ENCODE measurements at regions not wholly inside any gene's neighbourhood (a gene's known extent, or its start where the extent isn't known, plus 50 kb on each side); places are given as distances from the start of the nearest gene placed in this dataset.

DNA sequence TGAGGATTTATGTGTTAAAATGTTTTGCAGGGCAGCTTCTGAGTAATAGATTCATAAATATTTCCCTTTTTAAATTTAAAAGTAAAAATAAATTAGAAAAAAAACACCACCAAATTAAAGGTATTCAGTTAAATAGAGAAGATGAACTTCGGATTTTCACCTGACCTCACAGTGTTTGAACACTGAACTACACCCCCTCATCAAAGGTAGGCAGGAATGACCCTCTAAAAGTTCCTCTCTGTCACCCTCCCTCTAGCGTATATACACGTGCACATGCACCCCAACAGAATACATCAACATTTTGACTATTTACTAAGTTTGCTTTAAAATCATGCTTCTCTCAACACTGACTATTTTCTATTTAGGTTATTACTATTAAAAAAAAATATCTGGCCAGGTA lies 528.3 kb downstream of the QKI start:
- DNase-seq (ENCODE audit: low read depth in 4 of 4, low spot score in 1 of 4) = no peak

DNA sequence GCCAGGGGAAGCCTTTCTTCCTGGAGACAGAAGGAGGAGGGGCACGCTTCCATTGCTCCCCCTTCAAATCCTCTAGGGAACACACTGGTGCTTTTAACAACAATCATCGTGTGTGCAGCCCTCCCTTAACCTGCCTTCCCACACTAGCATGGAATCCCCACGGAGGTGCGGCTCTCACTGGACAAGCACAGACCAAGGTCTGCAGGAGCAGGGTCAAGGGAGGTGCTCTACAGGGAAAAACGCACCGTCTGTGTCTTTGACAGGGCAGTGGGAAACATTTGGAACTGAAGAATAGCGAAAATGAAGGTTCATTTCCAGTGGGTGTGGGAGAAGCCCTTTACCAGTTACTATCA lies 527.1 kb downstream of the QKI start:
- DNase-seq (ENCODE audit: low read depth in 4 of 4, low spot score in 1 of 4) = no peak

DNA sequence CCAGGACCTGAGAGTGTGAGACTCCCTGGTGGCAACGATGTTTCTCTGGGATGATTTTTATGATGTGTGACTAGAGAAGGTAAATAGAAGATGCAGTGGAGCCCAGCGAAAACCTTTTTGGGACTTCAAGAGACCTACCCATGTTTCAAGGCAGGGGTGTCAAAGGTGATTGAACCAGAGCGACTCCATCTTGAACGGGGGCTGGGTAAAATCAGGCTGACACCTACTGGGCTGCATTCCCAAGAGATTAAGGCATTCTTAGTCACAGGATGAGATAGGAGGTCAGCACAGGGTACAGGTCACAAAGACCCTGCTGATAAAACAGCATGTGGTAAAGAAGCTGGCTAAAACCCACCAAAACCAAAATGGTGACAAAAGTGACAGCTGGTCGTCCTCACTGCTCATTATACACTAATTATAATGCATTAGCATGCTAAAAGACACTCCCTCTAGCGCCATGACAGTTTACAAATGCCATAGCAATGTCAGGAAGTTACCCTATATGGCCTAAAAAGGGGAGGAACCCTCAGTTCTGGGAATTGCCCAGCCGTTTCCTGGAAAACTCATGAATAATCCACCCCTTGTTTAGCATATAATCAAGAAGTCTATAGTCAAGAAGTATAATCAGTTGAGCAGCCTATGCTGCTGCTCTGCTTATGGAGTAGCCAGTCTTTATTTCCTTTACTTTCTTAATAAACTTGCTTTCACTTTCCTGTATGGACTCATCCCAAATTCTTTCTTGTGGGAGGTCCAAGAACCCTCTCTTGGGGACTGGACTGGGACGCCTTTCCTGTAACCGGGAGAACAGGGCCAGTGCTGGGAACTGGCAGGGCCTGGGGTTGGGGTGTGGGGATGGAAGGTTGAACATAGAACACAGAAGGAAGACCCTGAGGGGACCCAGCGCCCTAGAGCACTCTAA lies 526.4 kb downstream of the QKI start:
- no peak for DNase-seq (ENCODE audit: low read depth in 4 of 4, low spot score in 1 of 4)

DNA sequence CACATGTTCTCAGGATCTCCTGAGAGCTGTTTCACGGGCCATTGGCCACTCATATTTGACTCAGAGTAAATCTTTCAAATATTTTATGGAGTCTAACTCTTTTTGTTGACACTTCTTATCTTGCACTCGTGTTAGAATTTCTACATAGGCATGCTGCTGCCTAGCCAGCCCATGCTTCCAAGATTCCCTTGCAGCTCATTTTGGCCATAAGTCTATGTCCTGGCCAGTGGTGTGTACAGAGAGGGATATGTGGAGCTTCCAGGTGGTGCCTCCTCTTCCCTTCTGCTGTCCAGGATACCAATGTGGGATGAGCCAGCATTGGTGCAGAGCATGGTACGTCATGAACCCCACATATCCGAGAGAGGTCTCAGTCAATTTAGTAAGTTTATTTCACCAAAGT lies 522.6 kb downstream of the QKI start:
- DNase-seq (ENCODE audit: low read depth in 4 of 4, low spot score in 1 of 4) = no peak

DNA sequence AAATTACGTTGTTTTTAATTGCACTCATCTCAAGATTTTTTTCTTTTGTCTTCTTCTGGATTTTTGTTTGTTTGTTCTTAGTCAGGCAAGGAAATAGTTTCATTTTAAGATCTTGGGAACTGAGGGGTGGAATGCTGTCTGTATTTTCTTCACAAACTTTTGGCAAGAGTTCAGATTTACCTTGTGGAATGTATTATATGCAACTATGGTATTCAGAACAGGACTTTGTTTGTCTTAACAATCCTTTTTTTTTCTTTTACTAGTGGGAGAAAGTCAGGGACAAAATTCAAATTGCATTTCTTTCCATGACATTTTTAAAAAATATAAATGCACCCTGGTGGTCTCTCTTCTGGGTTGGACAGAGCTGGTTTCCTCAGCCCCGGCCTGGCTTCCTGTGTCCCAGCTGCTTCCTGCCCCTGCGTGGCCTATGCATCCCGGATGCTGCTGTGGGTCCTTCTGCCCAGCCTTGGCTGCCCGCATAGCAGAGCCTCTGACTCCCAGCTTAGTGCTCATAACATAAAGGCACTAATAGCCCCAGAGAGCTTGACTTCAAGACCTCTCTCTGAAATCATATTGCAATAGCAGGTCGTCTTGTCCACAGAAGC lies 520.7 kb downstream of the QKI start:
- DNase-seq (ENCODE audit: low read depth in 4 of 4, low spot score in 1 of 4) = no peak

DNA sequence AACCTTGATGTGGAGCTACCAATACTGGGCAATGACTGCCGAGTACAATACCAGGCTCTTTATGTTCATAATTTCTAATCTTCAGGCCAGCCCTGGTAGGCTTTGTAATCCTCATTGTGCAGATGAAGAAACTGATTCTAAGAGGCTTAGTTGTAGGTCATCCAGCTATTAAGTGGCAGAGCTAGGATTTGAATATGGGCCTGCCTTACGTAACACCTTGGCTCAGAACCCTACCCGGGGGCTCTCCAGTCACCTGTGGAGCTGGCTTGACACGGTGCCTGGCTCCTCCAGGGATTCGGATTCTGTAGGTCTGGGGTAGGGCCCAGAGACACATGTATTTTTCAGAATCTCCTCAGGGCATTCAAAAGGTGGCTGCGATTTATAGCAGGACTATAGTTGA lies 515.5 kb downstream of the QKI start:
- DNase-seq (ENCODE audit: low read depth in 4 of 4, low spot score in 1 of 4) = no peak

DNA sequence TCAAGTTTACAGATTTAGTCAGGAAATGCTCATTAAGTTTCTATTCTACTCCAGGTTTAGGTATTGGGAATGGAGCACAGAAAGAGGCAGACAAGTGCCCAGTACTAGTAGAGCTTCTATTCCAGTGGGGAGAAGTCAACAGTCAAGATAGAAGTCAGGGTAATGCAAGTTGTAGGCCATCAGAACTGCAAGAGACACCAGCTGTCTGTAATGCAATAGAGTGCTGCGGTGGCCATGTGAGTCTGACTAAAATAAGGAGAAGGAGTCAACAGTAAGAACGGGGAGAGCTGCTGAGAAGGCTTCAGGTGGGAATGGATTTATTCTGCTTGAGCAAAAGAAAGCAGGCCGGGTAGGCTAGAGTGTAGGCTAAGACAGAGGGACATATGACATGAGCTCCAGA lies 515.0 kb downstream of the QKI start:
- no peak for DNase-seq (ENCODE audit: low read depth in 4 of 4, low spot score in 1 of 4)

DNA sequence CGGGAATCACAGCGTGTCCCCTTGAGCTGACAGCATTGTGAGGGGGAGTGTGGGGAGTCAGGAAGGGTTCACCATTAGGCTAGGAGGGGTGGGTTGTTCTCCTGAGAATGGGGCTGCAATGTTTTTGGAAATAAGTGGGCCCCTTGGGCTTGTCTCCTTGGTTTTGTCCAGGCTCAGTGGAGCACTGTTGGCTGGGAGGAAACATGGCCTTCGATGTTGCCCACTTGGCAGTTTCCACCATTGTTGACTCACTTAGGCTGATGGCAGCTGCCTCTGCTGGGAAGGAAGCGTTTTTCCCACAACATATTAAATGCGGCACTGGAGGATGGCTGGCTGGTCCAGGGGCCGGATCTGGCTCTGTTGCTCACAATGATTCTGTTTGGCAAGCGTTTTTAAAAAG lies 512.1 kb downstream of the QKI start:
- no peak for DNase-seq (ENCODE audit: low read depth in 4 of 4, low spot score in 1 of 4)

DNA sequence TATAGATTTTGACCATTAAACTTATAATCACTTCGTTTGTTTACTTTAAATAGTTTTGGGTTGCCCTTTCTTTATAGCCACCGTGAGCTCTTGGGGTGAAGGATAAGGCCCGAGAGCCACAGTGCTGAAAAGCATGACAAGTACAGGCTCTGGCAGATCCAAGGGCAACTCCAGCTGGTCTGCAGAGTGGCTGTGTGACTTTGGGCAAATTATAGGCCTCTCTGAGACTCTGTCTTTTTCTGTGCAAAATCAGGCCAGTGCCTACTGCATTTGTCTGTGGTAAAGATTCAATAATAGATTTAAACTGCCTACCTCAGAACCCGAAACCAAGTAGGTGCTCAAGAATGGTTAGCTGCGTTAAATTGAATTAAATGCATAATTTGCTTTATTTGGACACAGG lies 511.3 kb downstream of the QKI start:
- DNase-seq (ENCODE audit: low read depth in 4 of 4, low spot score in 1 of 4) = no peak

DNA sequence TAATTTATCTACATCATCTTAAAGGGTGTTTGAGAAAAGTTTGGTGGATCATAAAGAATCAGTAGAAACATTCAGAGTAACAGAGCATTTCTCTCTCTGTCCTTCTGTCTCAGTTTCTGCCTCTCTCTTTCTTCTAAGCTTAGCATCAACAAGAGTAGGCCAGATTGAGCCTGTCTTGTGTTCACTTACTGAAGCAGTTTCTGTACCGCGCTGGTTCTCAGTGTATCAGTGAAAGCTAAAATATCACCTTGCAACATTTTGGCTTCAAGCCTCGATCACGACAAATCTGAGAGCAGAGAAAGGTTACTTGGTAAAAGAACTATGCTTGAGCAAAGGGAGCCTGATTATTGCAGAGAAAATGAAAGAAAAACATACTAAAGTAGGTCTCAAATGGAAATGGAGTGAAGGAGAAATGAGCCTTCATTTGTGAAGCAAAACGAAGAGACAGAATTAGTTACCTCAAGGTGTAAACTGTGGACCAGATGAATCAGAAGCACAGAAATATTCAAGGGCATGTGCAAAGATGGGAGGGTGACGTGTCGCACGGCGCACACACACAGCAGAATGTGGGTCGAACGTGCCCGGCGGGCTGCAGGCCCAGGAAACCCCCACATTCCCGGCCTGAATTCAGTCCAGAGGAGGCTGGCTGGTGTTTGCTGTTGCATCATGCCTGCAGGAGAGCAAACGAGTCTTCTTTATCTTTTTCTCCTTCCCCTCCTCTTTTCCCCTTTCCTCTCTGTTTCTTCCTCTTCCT lies 509.3 kb downstream of the QKI start:
- no peak for DNase-seq (ENCODE audit: low read depth in 4 of 4, low spot score in 1 of 4)

DNA sequence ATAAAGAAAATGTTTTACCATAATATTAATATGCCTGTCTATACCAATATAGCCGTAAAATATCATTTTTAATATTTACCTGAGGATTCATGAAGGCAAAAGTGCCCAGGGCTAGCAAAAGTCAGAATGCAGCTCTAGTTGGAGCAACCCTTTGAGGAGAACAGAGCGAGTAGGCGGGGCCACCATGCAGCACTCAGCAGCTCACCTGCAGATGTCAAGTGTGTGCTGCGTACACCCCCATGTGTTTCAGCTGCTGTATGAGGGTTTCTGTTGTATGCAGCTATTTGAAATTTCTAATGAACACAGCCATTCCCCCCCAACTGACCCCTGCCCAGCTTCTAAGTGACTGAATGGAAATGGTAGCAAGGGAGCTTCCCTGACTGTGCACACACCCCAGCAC lies 508.0 kb downstream of the QKI start:
- DNase-seq (ENCODE audit: low read depth in 4 of 4, low spot score in 1 of 4) = no peak

DNA sequence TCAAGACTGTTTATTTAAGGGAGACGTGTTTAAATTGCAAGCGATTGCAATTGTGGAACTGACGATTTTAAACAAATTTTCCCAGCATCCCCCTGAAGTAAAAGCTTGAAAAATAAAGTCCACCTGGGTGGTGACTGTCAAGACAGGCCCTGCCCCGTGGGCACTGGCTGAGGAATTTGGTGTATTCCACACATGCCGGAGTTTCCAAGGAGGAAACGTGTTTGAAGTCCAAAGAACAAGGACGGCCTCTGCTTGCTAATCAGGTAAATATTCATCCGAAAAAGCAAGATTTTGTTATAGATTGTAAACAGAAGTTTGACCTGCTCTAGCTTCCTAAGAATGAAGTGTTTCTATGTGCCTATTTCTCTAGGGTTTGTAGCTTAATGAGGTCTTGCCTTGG lies 505.1 kb downstream of the QKI start:
- DNase-seq (ENCODE audit: low read depth in 4 of 4, low spot score in 1 of 4) = no peak

DNA sequence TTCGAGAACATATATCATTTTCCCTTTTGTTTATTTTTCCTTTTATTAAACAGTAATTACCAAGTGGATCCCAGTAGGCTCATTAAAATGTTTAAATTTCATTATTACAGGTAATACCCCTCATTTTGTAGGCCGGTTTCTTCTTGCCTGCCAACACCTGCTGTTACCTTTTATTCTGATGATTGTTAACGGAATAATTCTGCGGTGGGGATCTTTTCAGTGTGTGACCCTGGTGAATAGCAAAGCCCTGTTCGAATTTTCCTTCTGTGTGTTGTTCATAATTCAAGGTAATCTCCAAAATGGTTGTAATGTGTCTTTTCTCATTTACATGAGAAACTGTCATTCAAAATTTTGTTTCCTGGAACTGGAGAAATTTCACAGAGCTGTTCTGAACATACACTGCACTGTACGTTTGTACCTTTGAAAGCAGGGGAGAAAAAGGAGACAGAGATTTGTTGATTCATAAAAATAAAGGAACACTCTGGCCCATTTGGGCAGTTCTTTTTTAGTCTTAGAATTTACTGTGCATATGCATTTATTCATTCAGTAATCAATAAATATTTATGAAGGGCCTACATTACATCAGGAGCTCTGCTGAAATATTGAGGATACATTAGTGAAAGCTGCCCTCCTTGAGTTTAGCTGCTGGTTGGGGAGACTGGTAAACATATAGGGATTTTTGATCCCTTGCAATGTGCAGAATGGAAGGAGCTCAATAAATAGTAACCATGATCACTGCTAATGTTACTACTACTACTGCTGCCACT lies 502.0 kb downstream of the QKI start:
- no peak for DNase-seq (ENCODE audit: low read depth in 4 of 4, low spot score in 1 of 4)

DNA sequence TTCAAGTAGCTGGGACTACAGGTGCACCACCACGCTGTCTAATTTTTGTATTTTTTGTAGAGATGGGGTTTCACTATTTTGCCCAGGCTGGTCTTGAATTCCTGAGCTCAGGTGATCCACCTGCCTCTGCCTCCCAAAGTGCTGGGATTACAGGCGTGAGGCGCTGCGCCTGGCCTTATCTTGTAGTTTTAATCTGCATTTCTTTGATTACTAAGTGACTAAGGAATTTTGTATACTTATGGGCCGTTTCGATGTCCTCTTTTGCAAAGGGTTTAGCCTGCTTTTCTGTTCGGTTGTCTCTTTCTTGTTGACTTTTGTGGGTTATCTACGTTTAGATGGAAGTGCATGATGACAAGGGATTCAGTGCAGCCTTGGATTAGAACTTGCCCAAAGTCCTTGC lies 500.6 kb downstream of the QKI start:
- no peak for DNase-seq (ENCODE audit: low read depth in 4 of 4, low spot score in 1 of 4)

DNA sequence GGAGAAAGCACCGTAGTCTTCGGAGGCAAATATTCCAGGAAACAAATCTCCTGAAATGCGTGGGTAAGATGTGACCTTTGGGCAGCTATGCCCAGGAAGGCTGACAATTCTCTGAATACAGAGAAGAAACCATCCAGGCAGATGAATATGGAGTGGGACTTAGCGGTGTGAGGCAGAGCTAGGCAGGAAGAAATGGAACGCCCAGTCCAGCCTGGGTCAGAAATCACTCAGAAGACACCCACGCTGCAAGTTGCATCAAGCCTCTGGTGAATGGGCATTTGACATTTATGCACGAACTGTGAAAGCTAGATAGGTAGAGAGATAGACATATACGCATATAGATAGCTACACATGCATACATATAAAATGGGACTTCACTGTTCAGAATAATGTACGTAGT lies 498.5 kb downstream of the QKI start:
- no peak for DNase-seq (ENCODE audit: low read depth in 4 of 4, low spot score in 1 of 4)

DNA sequence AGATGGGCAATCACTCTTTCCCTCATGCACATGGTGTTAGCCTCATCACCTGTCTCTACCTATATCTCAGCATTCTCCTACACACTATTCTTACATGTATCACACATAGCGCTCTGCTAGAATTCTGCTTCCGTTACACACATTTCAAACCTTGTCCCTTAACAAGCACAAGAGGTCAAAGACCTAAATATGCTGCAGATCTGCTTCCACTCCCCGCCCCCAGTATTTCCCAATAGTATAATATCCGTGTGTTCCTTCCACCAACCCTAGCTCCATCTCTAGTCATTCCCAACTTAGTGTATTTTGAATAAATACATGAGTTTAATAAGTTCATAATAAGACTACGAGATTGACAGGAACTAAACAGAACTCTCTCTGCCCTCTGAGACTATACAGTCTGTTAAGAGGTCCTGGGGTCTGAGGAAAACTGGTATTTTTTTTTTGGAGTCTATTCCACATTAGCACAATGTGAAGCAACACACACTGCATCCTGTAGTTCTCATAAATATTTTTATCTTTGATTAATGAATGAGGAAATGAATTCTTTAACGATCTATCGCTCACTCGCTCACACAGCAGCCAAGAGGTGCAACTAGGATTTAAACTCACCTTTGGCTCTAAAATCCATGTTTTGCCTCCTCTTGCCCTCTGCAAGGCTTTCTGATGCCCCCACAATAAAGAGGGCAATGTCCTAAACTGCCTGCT lies 491.6 kb downstream of the QKI start:
- no peak for DNase-seq (ENCODE audit: low read depth in 4 of 4, low spot score in 1 of 4)

DNA sequence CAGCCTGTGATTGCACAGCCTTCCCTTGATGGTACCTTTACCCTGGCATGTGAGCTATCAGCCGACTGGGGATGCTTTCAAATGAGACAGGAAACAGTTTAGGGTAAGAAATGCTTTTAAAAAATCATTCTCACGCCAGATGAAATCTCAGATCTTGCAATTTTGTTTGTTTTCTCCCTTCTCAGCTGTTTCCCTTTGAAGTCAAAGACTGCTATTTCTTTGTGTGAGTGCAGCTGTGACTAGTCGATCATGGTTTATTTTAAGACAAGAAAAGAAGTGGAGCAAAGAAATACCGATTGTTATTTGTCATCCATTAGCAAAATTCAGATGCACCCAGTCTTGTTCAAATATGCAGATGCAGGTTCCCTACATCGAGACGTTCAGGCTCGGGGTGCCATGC lies 489.7 kb downstream of the QKI start:
- no peak for DNase-seq (ENCODE audit: low read depth in 4 of 4, low spot score in 1 of 4)

DNA sequence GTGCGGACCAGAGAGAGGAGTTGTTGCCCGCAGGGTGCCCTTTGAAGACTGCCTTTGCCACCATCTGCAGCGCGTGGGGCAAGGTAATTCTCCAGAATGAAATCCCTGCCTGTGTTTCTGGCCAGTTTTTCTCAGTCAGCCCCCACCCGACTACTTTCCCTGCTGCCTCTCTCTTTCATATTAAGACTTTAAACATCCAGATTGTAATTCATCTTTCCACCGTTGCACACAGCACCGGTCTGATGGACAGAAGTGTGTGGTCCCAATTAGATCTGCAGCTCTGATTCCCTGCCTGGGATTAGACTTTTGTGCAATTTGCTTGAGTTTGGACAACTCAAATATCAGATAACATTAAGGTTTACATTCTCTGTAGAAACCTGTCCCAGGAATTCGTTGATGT lies 489.0 kb downstream of the QKI start:
- no peak for DNase-seq (ENCODE audit: low read depth in 4 of 4, low spot score in 1 of 4)

DNA sequence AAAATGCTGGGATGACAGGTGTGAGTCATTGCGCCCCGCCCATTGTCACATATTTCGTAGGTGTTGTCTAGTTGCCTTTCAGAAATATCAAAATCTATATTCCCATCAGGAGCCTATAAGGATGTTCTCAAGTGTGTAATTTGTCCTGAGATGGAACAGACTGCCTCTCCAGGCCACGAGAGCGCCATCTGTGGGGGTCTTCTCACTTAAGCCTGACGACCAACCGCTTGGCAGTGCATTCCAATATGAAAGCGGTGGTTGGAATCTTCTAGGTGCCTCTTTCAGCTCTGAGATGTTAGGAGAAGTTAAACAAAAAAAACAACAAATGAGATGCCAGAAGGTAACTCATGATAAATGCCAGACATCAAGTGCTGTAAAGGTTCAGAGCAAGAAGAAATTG lies 488.5 kb downstream of the QKI start:
- no peak for DNase-seq (ENCODE audit: low read depth in 4 of 4, low spot score in 1 of 4)

DNA sequence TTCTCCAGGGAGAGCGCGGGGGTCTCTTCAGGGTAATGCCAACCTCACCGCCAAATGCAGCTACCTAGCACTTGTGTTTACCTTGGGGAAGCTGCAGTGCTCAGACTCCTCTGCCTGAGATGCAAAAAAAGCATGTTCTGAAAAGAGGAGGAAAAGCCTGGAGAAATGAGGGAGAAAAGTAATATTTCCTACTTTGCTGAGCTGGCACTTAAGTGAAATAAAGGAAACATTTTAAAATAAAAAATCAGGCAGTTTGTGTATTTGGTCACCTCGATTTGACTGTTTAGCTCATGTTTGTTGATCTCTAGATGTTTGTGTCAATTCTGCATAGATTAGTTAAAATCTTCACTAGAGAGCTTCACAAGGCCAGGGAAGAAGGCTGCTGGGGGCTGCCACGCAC lies 487.2 kb downstream of the QKI start:
- no peak for DNase-seq (ENCODE audit: low read depth in 4 of 4, low spot score in 1 of 4)

DNA sequence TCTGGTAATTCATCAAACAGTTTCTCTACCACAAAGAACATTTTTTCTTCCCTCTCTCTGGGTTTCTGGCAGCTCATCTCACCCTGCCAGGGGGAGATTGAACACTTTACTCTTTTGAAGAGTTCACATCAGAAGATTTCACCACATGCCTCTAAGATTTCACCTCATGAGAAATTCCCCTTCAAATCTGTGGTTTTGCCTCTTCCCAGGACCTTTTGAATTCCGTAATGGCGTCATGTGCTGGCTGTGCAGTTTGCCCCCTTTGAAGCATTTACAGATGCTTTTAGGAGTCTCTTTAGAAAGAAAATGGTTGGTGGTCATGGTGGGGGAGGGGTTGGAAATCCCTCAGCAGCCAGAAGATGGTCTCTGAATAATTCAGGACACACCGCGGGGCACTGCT lies 486.1 kb downstream of the QKI start:
- no peak for DNase-seq (ENCODE audit: low read depth in 4 of 4, low spot score in 1 of 4)
